ENCODE measurements at regions not wholly inside any gene's neighbourhood (a gene's known extent, or its start where the extent isn't known, plus 50 kb on each side); places are given as distances from the start of the nearest gene placed in this dataset.

GRCh38 chr18:42137693-42138375 lies 182.8 kb downstream of the PIK3C3 start:
- DNase-seq = no peak

GRCh38 chr18:42141439-42141838 lies 186.4 kb downstream of the PIK3C3 start:
- DNase-seq = no peak

GRCh38 chr18:42155024-42155423 lies 200.0 kb downstream of the PIK3C3 start:
- no peak for DNase-seq

GRCh38 chr18:42156281-42156680 lies 201.2 kb downstream of the PIK3C3 start:
- DNase-seq = no peak

GRCh38 chr18:42157420-42157819 lies 202.4 kb downstream of the PIK3C3 start:
- no peak for DNase-seq

- DNase-seq = no peak
These were observed 202.8 kb downstream of the PIK3C3 start for GRCh38 chr18:42157878-42158277.

- no peak for DNase-seq
These were observed 204.1 kb downstream of the PIK3C3 start for GRCh38 chr18:42159146-42159545.

GRCh38 chr18:42163321-42163720 lies 208.3 kb downstream of the PIK3C3 start:
- DNase-seq = no peak

GRCh38 chr18:42164556-42164955 lies 209.5 kb downstream of the PIK3C3 start:
- DNase-seq = no peak

- DNase-seq = no peak
These were observed 211.0 kb downstream of the PIK3C3 start for GRCh38 chr18:42165922-42166513.

GRCh38 chr18:42168487-42168886 lies 213.5 kb downstream of the PIK3C3 start:
- no peak for DNase-seq

GRCh38 chr18:42168907-42169306 lies 213.9 kb downstream of the PIK3C3 start:
- no peak for DNase-seq

GRCh38 chr18:42174909-42175308 lies 219.9 kb downstream of the PIK3C3 start:
- DNase-seq = no peak

GRCh38 chr18:42176599-42176998 lies 221.6 kb downstream of the PIK3C3 start:
- DNase-seq = no peak

- DNase-seq = no peak
These were observed 222.4 kb downstream of the PIK3C3 start for GRCh38 chr18:42177390-42177789.

- no peak for DNase-seq
These were observed 223.5 kb downstream of the PIK3C3 start for GRCh38 chr18:42178376-42179080.

GRCh38 chr18:42179542-42180121 lies 224.6 kb downstream of the PIK3C3 start:
- no peak for DNase-seq

- no peak for DNase-seq
These were observed 226.4 kb downstream of the PIK3C3 start for GRCh38 chr18:42181474-42181873.

GRCh38 chr18:42182728-42183700 lies 228.0 kb downstream of the PIK3C3 start:
- DNase-seq = no peak

GRCh38 chr18:42183746-42184145 lies 228.7 kb downstream of the PIK3C3 start:
- no peak for DNase-seq

- no peak for DNase-seq
These were observed 229.8 kb downstream of the PIK3C3 start for GRCh38 chr18:42184685-42185477.

GRCh38 chr18:42185486-42185885 lies 230.5 kb downstream of the PIK3C3 start:
- no peak for DNase-seq
